Chondrocyte (in vitro differentiated cells): ENCODE measurements at regions not wholly inside any gene's neighbourhood (a gene's known extent, or its start where the extent isn't known, plus 50 kb on each side); places are given as distances from the start of the nearest gene placed in this dataset.
"Not testable (repeated sequence)": the region's sequence is repeated elsewhere in the genome, so short reads cannot be mapped to it uniquely, and the experiment has no call there.

ENCODE experiments used
- DNase-seq: peaks from one replicate; pipeline ENCODE4 v3.0.0; 2021; ENCODE audit warnings: mixed read lengths, low spot score
- H3K27ac Mint-ChIP-seq: one replicate; pipeline ENCODE4 v1.8.0; 2021; ENCODE audit warnings: mild to moderate bottlenecking, moderate library complexity, mixed read lengths; ENCODE audit not compliant: unreplicated experiment
- H3K27me3 Mint-ChIP-seq: 2 replicates; pipeline ENCODE4 v1.8.0; 2021; ENCODE audit warnings: low read depth, mixed read lengths
- H3K36me3 Mint-ChIP-seq: 2 replicates; pipeline ENCODE4 v1.8.0; 2021; ENCODE audit warnings: low read depth, mixed read lengths
- H3K4me1 Mint-ChIP-seq: 2 replicates; pipeline ENCODE4 v1.8.0; 2021; ENCODE audit warnings: low read depth, mild to moderate bottlenecking, mixed read lengths
- H3K4me3 Mint-ChIP-seq: one replicate; pipeline ENCODE4 v1.8.0; 2021; ENCODE audit warnings: mild to moderate bottlenecking, moderate library complexity, mixed read lengths; ENCODE audit not compliant: unreplicated experiment
- H3K9me3 Mint-ChIP-seq: 2 replicates; pipeline ENCODE4 v1.8.0; 2021; ENCODE audit warnings: low read depth, mixed read lengths
- TF ChIP-seq, protein P1 (sequence below): fragments of 200-600 bp; sonication (generic); IDR thresholded peaks from 2 replicates; pipeline ENCODE4 v1.5.0; 2021; ENCODE audit warnings: antibody characterized with exemption, mild to moderate bottlenecking, moderate library complexity

DNA sequence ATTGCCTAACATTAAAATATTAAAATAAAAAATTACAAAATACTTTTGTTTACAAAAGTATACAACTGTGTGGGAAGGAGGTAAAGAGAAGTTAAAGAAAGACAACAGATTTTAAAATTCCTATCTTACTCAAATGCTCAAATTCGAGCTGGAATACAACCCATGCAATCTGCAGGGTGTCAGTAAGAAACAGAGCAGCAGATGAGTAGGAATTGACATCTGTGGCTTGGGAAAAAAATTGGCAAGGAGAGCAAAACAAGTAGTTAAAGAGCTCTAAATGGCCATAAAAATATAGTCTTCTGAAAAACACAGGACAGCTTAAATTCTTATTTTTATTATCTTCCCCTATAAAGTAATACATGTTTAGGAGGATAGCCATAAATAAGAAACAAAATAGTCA, 1609.0 kb upstream of the AGA start:
- H3K36me3 Mint-ChIP-seq, result no peaks in the 10 kb centered on the region
- no peaks in the 10 kb centered on the region for H3K27me3 Mint-ChIP-seq
- no peak overlapping the region for H3K4me3 Mint-ChIP-seq
- H3K4me1 Mint-ChIP-seq, result no peaks in the 10 kb centered on the region
- H3K9me3 Mint-ChIP-seq, result peaks cover 6% of the 10 kb centered on the region
- TF ChIP-seq, protein P1, sequence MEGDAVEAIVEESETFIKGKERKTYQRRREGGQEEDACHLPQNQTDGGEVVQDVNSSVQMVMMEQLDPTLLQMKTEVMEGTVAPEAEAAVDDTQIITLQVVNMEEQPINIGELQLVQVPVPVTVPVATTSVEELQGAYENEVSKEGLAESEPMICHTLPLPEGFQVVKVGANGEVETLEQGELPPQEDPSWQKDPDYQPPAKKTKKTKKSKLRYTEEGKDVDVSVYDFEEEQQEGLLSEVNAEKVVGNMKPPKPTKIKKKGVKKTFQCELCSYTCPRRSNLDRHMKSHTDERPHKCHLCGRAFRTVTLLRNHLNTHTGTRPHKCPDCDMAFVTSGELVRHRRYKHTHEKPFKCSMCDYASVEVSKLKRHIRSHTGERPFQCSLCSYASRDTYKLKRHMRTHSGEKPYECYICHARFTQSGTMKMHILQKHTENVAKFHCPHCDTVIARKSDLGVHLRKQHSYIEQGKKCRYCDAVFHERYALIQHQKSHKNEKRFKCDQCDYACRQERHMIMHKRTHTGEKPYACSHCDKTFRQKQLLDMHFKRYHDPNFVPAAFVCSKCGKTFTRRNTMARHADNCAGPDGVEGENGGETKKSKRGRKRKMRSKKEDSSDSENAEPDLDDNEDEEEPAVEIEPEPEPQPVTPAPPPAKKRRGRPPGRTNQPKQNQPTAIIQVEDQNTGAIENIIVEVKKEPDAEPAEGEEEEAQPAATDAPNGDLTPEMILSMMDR, result no peak
- no peak for DNase-seq
- H3K27ac Mint-ChIP-seq, result no peak overlapping the region

DNA sequence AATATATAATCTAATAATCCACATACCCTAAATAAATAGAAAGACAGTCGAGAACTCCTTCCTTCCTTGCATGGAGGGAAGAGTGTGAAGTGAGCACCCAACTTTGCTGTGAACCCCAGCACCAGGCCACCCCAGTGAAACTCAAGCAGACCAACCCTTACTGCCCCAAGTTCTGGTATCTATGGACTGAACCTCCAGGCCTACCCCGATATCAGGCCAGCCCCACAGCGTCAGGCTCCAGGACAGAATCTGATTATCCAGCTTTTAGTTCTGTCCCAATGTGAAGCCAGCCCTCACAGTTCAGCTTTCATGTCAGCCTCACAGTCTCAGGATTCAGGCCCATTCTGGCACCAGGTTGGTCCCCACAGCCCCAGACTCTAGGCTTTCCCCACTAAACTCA, 1617.2 kb upstream of the AGA start:
- TF ChIP-seq, protein P1, result no peak
- Mint-ChIP-seq H3K36me3 (no peaks in the 10 kb centered on the region), H3K27me3 (peaks cover 2% of the 10 kb centered on the region), H3K4me1 (no peaks in the 10 kb centered on the region), H3K9me3 (peaks cover 2% of the 10 kb centered on the region), H3K4me3 (no peak overlapping the region), H3K27ac (no peak overlapping the region)
- DNase-seq, result no peak

DNA sequence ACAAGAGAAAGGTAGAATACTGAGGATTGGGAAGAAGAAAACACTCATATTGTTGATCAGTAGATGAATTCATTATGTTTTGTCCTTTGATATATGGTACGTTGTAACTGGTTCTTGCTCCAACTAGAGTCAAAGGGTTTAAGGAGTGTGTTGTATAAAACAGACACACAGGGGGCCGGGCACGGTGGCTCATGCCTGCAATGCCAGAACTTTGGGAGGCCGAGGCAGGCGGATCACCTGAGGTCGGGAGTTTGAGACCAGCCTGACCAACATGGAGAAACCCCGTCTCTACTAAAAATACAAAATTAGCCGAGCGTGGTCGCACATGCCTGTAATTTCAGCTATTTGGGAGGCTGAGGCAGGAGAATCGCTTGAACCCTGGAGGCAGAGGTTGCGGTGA, 1624.0 kb upstream of the AGA start:
- not testable (repeated sequence) for H3K27me3 Mint-ChIP-seq, H3K4me3 Mint-ChIP-seq, H3K27ac Mint-ChIP-seq, DNase-seq, H3K9me3 Mint-ChIP-seq, H3K36me3 Mint-ChIP-seq, H3K4me1 Mint-ChIP-seq

DNA sequence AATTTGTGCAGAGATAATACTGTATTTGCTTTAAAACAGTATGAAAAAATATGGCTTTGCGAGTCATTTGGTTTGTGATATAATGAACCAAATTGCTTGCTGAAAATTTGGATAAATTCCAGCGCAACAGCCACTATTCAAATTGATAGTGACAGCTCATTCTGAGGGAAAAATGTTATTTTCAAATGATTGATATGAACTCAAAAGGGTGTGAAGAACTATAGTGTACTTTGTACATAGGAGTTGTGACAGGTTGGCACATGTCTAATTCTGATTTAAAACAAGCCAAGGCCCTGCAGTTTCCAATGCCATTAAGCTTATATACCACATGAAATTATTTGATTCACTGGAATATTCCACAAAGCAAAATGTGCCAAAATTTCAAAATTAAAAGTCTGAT, 1628.9 kb upstream of the AGA start:
- DNase-seq, result no peak
- no peaks in the 10 kb centered on the region for H3K4me1 Mint-ChIP-seq
- H3K27ac Mint-ChIP-seq, result no peak overlapping the region
- no peak overlapping the region for H3K4me3 Mint-ChIP-seq
- peaks cover 3% of the 10 kb centered on the region for H3K9me3 Mint-ChIP-seq
- no peaks in the 10 kb centered on the region for H3K36me3 Mint-ChIP-seq
- TF ChIP-seq, protein P1, result no peak
- H3K27me3 Mint-ChIP-seq, result no peaks in the 10 kb centered on the region

DNA sequence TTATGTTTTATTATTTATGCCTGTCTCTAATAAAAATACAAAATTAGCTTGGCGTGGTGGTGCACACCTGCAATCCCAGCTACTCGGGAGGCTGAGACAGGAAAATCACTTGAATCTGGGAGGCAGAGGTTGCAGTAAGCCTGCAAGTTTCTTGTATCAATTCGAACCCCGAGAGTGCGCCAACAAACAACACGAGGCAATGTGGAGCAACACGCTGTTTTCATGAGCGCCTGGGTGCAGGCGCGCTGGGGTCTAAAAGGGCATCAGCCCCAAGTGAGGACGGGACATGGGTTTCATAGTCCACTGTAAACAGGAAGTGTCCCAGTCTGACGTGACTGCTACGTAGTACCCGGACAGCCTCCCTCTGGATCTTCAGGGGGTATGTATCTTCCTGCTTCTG, 1634.6 kb upstream of the AGA start:
- DNase-seq, result peak; percentile 32
- Mint-ChIP-seq H3K27ac (no peak overlapping the region), H3K4me1 (no peaks in the 10 kb centered on the region), H3K27me3 (no peaks in the 10 kb centered on the region), H3K9me3 (peaks cover 3% of the 10 kb centered on the region), H3K4me3 (no peak overlapping the region), H3K36me3 (no peaks in the 10 kb centered on the region)
- TF ChIP-seq, protein P1, result no peak

DNA sequence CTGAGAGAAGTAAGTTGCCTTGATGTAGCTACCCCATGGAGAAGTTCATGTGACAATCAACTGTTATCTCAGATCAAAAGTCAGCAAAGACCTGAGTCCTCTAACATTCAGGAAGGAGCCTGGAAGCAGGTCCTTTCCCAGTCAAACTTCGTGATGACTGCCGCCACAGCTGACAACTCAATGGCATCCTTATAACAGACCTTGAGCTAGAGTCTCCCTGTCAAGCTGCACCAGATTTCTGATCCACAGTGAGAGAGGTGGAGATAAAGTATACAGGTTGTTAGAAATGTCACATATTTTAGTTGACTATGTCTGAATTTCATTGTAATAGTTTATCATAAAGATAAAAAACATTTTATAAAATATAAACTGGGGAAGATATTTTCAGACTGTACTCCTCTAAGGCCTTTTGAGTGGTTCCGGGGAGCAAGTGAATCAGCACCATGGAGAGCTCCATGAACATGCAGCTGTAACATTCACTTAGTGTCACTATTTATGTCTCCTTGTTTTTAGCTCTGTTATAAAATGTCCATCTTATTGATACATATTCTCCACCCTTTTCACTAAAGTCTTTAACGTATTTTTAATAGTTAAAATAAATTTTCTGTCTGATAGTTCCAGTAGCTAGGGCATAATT, 1653.5 kb upstream of the AGA start:
- DNase-seq, result no peak
- Mint-ChIP-seq H3K4me3 (no peak overlapping the region), H3K36me3 (no peaks in the 10 kb centered on the region), H3K27ac (no peak overlapping the region), H3K4me1 (no peaks in the 10 kb centered on the region), H3K9me3 (peaks cover 10% of the 10 kb centered on the region), H3K27me3 (peaks cover 2% of the 10 kb centered on the region)
- TF ChIP-seq, protein P1, result no peak
